Peyer's patch (tissue), 4 donors: ENCODE measurements at regions not wholly inside any gene's neighbourhood (a gene's known extent, or its start where the extent isn't known, plus 50 kb on each side); places are given as distances from the start of the nearest gene placed in this dataset.

Source experiments
- DNase-seq, 3 donors: peaks; one replicate each; pipeline ENCODE4 v3.0.0-alpha.2; 2017 to 2019
- H3K27ac ChIP-seq, 4 donors: fragments of 200-600 bp; sonication (generic); one replicate each; pipeline ENCODE4 v1.5.1; 2016 to 2019
- H3K27me3 ChIP-seq, 2 donors: fragments of 200-600 bp; sonication (generic); one replicate each; pipeline ENCODE4 v1.5.1; 2019
- H3K36me3 ChIP-seq, 3 donors: fragments of 200-600 bp; sonication (generic); one replicate each; pipeline ENCODE4 v1.5.1; 2016 to 2019
- H3K4me1 ChIP-seq, 4 donors: fragments of 200-600 bp; sonication (generic); one replicate each; pipeline ENCODE4 v1.5.1; 2016 to 2019
- H3K4me3 ChIP-seq, 4 donors: fragments of 200-600 bp; sonication (generic); 1 replicate in 3 of 4; 2 replicates in 1 of 4; pipeline ENCODE4 v1.5.1; 2016 to 2019; ENCODE audit warnings: mild to moderate bottlenecking in 1 of 4
- H3K9me3 ChIP-seq, 4 donors: fragments of 200-600 bp; sonication (generic); one replicate each; pipeline ENCODE4 v1.5.1; 2016 to 2019; ENCODE audit warnings: mild to moderate bottlenecking in 1 of 4
- POLR2A ChIP-seq, 2 donors: fragments of 450-650 bp; IDR thresholded peaks; one replicate each; pipeline ENCODE4 v1.5.1; 2017; ENCODE audit warnings: antibody characterized with exemption in 2 of 2, mild to moderate bottlenecking in 2 of 2, moderate library complexity in 2 of 2
- TF ChIP-seq, protein P1 (sequence below), 6 experiments: fragments of 450-650 bp in 4 of 6; fragments of 200-600 bp in 2 of 6; sonication (generic) in 1 of 6; IDR thresholded peaks; one replicate each; pipeline ENCODE4 v1.5.1; 2017 to 2019; ENCODE audit warnings: antibody characterized with exemption in 6 of 6, mild to moderate bottlenecking in 3 of 6, moderate library complexity in 1 of 6

DNA sequence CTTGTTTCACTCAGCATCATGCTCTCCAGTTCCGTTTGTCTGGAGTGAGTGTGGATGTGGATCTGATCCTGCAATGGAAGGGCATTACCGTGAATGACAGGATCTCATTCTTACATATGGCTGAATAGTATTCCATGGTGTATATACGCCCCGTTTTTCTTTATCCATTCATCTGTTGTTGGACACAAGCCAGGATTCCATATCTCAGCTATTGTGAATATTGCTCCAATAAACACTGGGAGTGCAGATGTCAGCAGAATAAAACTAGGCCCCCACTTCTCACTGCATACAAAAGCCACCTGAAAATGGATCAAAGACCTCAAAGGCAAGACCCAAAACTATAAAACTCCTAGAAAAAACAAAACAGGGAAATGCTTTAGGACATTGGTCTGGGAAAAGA is 120.3 kb upstream of the TMPRSS2 start:
- Histone ChIP-seq H3K9me3 (no peaks in the 10 kb centered on the region), H3K27me3 (no peaks in the 10 kb centered on the region), H3K4me1 (peaks cover 0 to 44% (median 0%) of the 10 kb centered on the region in 4 donors), H3K4me3 (no peak overlapping the region), H3K36me3 (no peaks in the 10 kb centered on the region), H3K27ac (no peak overlapping the region)
- no peak for DNase-seq
- TF ChIP-seq, protein P1, sequence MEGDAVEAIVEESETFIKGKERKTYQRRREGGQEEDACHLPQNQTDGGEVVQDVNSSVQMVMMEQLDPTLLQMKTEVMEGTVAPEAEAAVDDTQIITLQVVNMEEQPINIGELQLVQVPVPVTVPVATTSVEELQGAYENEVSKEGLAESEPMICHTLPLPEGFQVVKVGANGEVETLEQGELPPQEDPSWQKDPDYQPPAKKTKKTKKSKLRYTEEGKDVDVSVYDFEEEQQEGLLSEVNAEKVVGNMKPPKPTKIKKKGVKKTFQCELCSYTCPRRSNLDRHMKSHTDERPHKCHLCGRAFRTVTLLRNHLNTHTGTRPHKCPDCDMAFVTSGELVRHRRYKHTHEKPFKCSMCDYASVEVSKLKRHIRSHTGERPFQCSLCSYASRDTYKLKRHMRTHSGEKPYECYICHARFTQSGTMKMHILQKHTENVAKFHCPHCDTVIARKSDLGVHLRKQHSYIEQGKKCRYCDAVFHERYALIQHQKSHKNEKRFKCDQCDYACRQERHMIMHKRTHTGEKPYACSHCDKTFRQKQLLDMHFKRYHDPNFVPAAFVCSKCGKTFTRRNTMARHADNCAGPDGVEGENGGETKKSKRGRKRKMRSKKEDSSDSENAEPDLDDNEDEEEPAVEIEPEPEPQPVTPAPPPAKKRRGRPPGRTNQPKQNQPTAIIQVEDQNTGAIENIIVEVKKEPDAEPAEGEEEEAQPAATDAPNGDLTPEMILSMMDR (IDR thresholded peaks at IDR 0.05), result no peak
- TF ChIP-seq POLR2A (IDR thresholded peaks at IDR 0.05), result no peak

DNA sequence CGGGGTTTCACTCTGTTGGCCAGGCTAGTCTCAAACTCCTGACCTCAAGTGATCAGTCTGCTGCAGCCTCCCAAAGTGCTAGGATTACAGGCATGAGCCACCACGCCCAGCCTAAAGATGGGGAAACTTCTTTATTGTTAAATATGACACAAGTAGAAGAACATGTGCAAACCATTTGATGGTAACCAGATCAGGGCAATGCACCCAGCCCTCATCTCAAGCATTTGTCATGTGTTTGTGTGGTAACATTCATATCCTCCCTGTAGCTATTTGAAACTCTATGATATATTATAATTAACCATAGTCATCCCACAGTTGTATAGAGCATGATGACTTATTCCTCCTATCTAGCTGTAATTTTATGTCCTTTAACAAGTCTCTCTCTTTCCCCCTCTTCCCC is 119.5 kb upstream of the TMPRSS2 start:
- Histone ChIP-seq H3K4me3 (no peak overlapping the region), H3K27ac (no peak overlapping the region), H3K4me1 (peaks cover 0 to 36% (median 0%) of the 10 kb centered on the region in 4 donors), H3K27me3 (no peaks in the 10 kb centered on the region), H3K36me3 (no peaks in the 10 kb centered on the region), H3K9me3 (no peaks in the 10 kb centered on the region)
- TF ChIP-seq, protein P1 (IDR thresholded peaks at IDR 0.05), result no peak
- no peak for TF ChIP-seq POLR2A (IDR thresholded peaks at IDR 0.05)
- DNase-seq, result no peak

DNA sequence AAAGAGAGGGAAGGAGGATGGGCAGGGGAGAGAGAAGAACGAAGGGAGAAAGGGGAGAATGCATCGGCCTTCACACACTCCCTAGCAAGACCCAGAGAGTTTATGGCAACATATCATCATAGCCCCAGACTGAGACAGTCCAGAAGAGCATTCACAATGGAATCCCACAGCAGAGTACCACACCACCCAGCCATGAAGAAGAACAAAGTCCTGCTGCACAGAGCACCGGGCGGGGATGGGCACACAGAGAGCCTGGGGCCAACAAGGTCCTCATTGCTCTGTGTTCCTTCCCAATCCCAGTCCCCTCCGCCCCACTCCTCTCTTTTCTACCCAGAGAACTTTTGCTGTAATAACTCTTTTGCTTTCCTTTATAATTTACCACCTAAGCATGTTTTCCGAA is 118.1 kb upstream of the TMPRSS2 start:
- no peak overlapping the region for H3K4me3 ChIP-seq
- DNase-seq, result peak in 1 of 3 donors; percentile 60
- no peaks in the 10 kb centered on the region for H3K27me3 ChIP-seq
- H3K27ac ChIP-seq, result no peak overlapping the region
- TF ChIP-seq, protein P1 (IDR thresholded peaks at IDR 0.05), result no peak
- TF ChIP-seq POLR2A (IDR thresholded peaks at IDR 0.05), result no peak
- no peaks in the 10 kb centered on the region for H3K36me3 ChIP-seq
- no peaks in the 10 kb centered on the region for H3K9me3 ChIP-seq
- H3K4me1 ChIP-seq, result peaks cover 0 to 24% (median 0%) of the 10 kb centered on the region in 4 donors

DNA sequence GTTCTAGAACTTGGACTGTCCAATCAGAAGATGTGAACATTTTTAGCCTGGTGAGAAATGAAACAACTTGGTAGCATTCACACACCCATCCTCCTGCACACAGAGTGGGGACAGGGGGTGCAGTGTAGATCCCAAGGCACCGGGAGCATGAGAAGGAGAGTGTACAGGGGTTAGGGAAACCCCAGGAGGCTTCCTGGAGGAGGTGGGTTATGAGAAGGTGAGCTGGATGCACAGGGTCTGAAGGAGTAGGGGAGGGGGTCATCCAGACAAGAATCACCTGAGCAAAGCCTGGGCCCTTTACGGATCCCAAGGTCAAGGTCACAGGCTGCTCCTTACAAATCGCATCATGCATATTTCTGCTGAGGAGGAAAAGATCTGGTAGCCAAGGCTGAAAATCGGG is 117.5 kb upstream of the TMPRSS2 start:
- no peak for DNase-seq
- Histone ChIP-seq H3K4me1 (peaks cover 0 to 20% (median 0%) of the 10 kb centered on the region in 4 donors), H3K36me3 (no peaks in the 10 kb centered on the region), H3K27me3 (no peaks in the 10 kb centered on the region), H3K4me3 (no peak overlapping the region), H3K27ac (no peak overlapping the region), H3K9me3 (no peaks in the 10 kb centered on the region)
- no peak for TF ChIP-seq POLR2A (IDR thresholded peaks at IDR 0.05)
- TF ChIP-seq, protein P1 (IDR thresholded peaks at IDR 0.05), result no peak

DNA sequence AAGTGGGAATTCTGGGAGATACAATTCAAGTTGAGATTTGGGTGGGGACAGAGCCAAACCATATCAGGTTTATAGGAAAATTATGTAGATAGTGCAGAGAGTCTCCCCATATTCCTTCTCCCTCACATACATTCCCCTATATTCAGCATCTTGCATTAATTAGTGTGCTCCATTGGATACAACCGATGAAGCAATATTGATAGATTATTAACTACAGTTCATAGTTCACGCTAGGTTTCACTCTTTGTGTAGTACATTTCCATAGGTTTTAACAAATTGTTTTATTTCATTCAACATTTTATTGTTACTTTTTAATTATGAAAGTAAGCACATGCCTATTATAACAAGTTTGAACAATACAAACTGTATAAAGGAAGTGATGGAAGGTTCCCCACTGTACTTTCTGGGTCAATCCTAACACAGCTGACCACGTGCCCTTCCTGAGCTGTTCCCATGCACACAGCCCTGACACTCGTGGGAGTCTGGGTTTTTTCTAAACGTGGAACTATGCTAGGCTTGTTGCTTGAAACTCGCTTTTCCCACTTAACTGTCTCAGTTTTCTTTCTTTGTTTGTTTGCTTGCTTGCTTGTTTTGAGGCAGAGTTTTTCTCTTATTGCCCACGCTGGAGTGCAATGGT is 116.8 kb upstream of the TMPRSS2 start:
- peaks cover 0 to 20% (median 0%) of the 10 kb centered on the region in 4 donors for H3K4me1 ChIP-seq
- no peak for TF ChIP-seq POLR2A (IDR thresholded peaks at IDR 0.05)
- TF ChIP-seq, protein P1 (IDR thresholded peaks at IDR 0.05), result no peak
- H3K9me3 ChIP-seq, result no peaks in the 10 kb centered on the region
- H3K4me3 ChIP-seq, result no peak overlapping the region
- H3K27me3 ChIP-seq, result no peaks in the 10 kb centered on the region
- DNase-seq, result no peak
- H3K27ac ChIP-seq, result no peak overlapping the region
- H3K36me3 ChIP-seq, result no peaks in the 10 kb centered on the region
